B cell (primary cell): ENCODE measurements at regions not wholly inside any gene's neighbourhood (a gene's known extent, or its start where the extent isn't known, plus 50 kb on each side); places are given as distances from the start of the nearest gene placed in this dataset.

Experiments
- ATAC-seq: fragments of 200-7000 bp; cut with Tn5 transposase; one replicate; pipeline ENCODE4 v1.10.0; 2021; ENCODE audit warnings: low read depth, mild to moderate bottlenecking, moderate number of reproducible peaks, moderate library complexity
- CTCF ChIA-PET: fragments of 350-600 bp; sonication (Branson Sonifier 250); formaldehyde crosslinking; loops from one replicate; lab custom pipeline; 2021; ENCODE audit warnings: antibody characterized with exemption, inconsistent platforms; lab: Charles Lee
- POLR2A ChIA-PET: fragments of 350-600 bp; sonication (Branson Sonifier 250); formaldehyde crosslinking; loops from one replicate; lab custom pipeline; 2021; ENCODE audit warnings: antibody characterized with exemption; lab: Charles Lee
- DNase-seq: peaks from one replicate; pipeline ENCODE4 v3.0.0; 2013
- H2AFZ ChIP-seq: 2 replicates; pipeline ENCODE4 v1.6.1; 2012; ENCODE audit warnings: mild to moderate bottlenecking, low read depth, low read length; ENCODE audit not compliant: insufficient read depth, poor library complexity, severe bottlenecking
- H3K27ac ChIP-seq, 2 donors: 1 replicate in 1 of 2; 2 replicates in 1 of 2; pipeline ENCODE4 v1.5.1; 2012 to 2013; ENCODE audit warnings: low read length in 2 of 2, mild to moderate bottlenecking in 2 of 2, moderate library complexity in 1 of 2
- H3K27me3 ChIP-seq, 4 experiments: fragments of 200-600 bp in 1 of 4; sonication (generic) in 1 of 4; replicated peaks in 1 of 4; 1 replicate in 2 of 4; 2 replicates in 2 of 4; pipeline versions ENCODE4 v1.6.1 to v1.7.0; 2013 to 2016; ENCODE audit warnings: low read length in 3 of 4, mild to moderate bottlenecking in 2 of 4, mixed read lengths in 1 of 4, moderate library complexity in 1 of 4; ENCODE audit not compliant: insufficient read depth in 4 of 4, control insufficient read depth in 3 of 4; ENCODE audit errors: control extremely low read depth in 1 of 4
- H3K36me3 ChIP-seq, 2 experiments: replicated peaks in 1 of 2; 1 replicate in 1 of 2; 2 replicates in 1 of 2; pipeline versions ENCODE4 v1.6.1 to v1.7.1; 2013; ENCODE audit warnings: low read length in 1 of 2; ENCODE audit not compliant: insufficient read depth in 2 of 2, control insufficient read depth in 1 of 2; ENCODE audit errors: control extremely low read depth in 1 of 2, extremely low read depth in 1 of 2
- H3K4me1 ChIP-seq, 2 donors: fragments of 200-600 bp in 1 of 2; sonication (generic) in 1 of 2; 1 replicate in 1 of 2; 2 replicates in 1 of 2; pipeline versions ENCODE4 v1.5.1 to v1.6.1; 2013 to 2017; ENCODE audit warnings: low read length in 2 of 2; ENCODE audit not compliant: control insufficient read depth in 2 of 2, insufficient read depth in 2 of 2
- H3K4me2 ChIP-seq: replicated peaks from 2 replicates; pipeline ENCODE3; 2012; ENCODE audit warnings: mild to moderate bottlenecking, low read depth, low read length; ENCODE audit not compliant: poor library complexity, severe bottlenecking
- H3K4me3 ChIP-seq, 5 experiments: fragments of 200-600 bp in 1 of 5; sonication (generic) in 1 of 5; 1 replicate in 3 of 5; 2 replicates in 2 of 5; pipeline versions ENCODE4 v1.5.1 to v1.7.0; 2011 to 2016; ENCODE audit warnings: low read length in 4 of 5, mild to moderate bottlenecking in 4 of 5, low read depth in 2 of 5, control low read depth in 1 of 5, moderate library complexity in 1 of 5; ENCODE audit not compliant: insufficient read depth in 1 of 5; ENCODE audit errors: control extremely low read depth in 1 of 5, extremely low read depth in 1 of 5
- H3K79me2 ChIP-seq: fragments of 200-600 bp; sonication (generic); one replicate; pipeline ENCODE4 v1.6.0; 2016; ENCODE audit warnings: low read length; ENCODE audit not compliant: control insufficient read depth, insufficient read depth
- H3K9ac ChIP-seq: fragments of 200-600 bp; sonication (generic); 2 replicates; pipeline ENCODE4 v1.6.1; 2017; ENCODE audit warnings: mild to moderate bottlenecking, low read length, moderate library complexity
- H3K9me3 ChIP-seq, 3 donors: one replicate each; pipeline versions ENCODE4 v1.6.1 to v1.7.1; 2013; ENCODE audit warnings: low read length in 2 of 3; ENCODE audit not compliant: control insufficient read depth in 2 of 3, insufficient read depth in 1 of 3; ENCODE audit errors: control extremely low read depth in 1 of 3
- H4K20me1 ChIP-seq: 2 replicates; pipeline ENCODE4 v1.6.0; 2012; ENCODE audit warnings: mild to moderate bottlenecking, low read length; ENCODE audit not compliant: insufficient read depth, control insufficient read depth, poor library complexity, severe bottlenecking
- H3K27ac Mint-ChIP-seq: one replicate; pipeline ENCODE4 v1.8.0; 2021; ENCODE audit warnings: mixed read lengths
- H3K27me3 Mint-ChIP-seq: one replicate; pipeline ENCODE4 v1.8.0; 2021; ENCODE audit warnings: mixed read lengths
- H3K4me1 Mint-ChIP-seq: one replicate; pipeline ENCODE4 v1.8.0; 2021; ENCODE audit warnings: mixed read lengths
- H3K4me3 Mint-ChIP-seq: one replicate; pipeline ENCODE4 v1.8.0; 2021; ENCODE audit warnings: mixed read lengths
- H3K9me3 Mint-ChIP-seq: one replicate; pipeline ENCODE4 v1.8.0; 2022; ENCODE audit warnings: mixed read lengths; ENCODE audit not compliant: insufficient read depth
- CTCF ChIP-seq: fragments of 200-600 bp; IDR thresholded peaks from one replicate; pipeline ENCODE4 v1.8.0; 2022; ENCODE audit warnings: antibody characterized with exemption, mild to moderate bottlenecking
- EZH2 ChIP-seq: IDR thresholded peaks from 2 replicates; pipeline ENCODE4 v1.6.1; 2012; ENCODE audit warnings: borderline replicate concordance, low read depth, mild to moderate bottlenecking, moderate library complexity, low read length; ENCODE audit not compliant: insufficient read depth, poor library complexity, severe bottlenecking
- WGBS: methylation state at CpG from one replicate; pipeline ENCODE4 v1.1.5; 2013; ENCODE audit warnings: missing lambda C conversion rate; ENCODE audit not compliant: insufficient coverage; 5-methylcytosine and 5-hydroxymethylcytosine counted together
- intact Hi-C: fragments of 100-400 bp; cut with micrococcal nuclease; formaldehyde crosslinking; loops from one replicate; pipeline ENCODE4 v1.10.0; 2022

- H2AFZ ChIP-seq, result peak overlapping the region; percentile 73
- H3K36me3 ChIP-seq, result no peaks in the 10 kb centered on the region
- peak overlapping the region; percentile 61 to 81 (median 72) for H3K4me3 ChIP-seq
- Mint-ChIP-seq H3K4me3 (peak overlapping the region; percentile 91), H3K4me1 (peaks cover 9% of the 10 kb centered on the region), H3K27me3 (peaks cover 28% of the 10 kb centered on the region), H3K27ac (peak overlapping the region; percentile 60), H3K9me3 (no peaks in the 10 kb centered on the region)
- ChIA-PET POLR2A (interaction anchor here (0.9 kb wide), 1 partner anchor 247 kb away, joined by 3 read pairs; no protein-coding TSS in a partner anchor), CTCF (interaction anchor here (0.6 to 1.6 kb wide), 3 partner anchors 97 to 353 kb away, joined by 3 to 5 read pairs (median 3); no protein-coding TSS in a partner anchor)
- WGBS, result under 1% methylated on average over 72 of the region's 74 CpGs
- no peak for TF ChIP-seq EZH2
- TF ChIP-seq CTCF, result no peak
- H3K9ac ChIP-seq, result peak overlapping the region; percentile 70
- no peaks in the 10 kb centered on the region for H3K79me2 ChIP-seq
- H4K20me1 ChIP-seq, result no peaks in the 10 kb centered on the region
- ATAC-seq, result peak; percentile 87
- H3K27me3 ChIP-seq, result peaks cover 0 to 16% (median 4%) of the 10 kb centered on the region in 4 experiments
- H3K9me3 ChIP-seq, result no peaks in the 10 kb centered on the region
- H3K4me1 ChIP-seq, result peaks cover 5 to 8% of the 10 kb centered on the region in 2 donors
- H3K4me2 ChIP-seq, result peak overlapping the region; percentile 77
- DNase-seq, result peak; percentile 85
- peak overlapping the region in 1 of 2 donors; percentile 14 for H3K27ac ChIP-seq
- intact Hi-C loops, result loop anchor here (1.0 to 10.0 kb wide), 5 partner anchors 96 to 986 kb away; partner anchors contain the start of gene OTULIN
Observed at GRCh38 chr5:14011089-14012020, 66.9 kb upstream of the DNAH5 start.

GRCh38 chr5:14009575-14009974 is 65.1 kb upstream of the DNAH5 start:
- Histone ChIP-seq H3K79me2 (no peaks in the 10 kb centered on the region), H3K36me3 (no peaks in the 10 kb centered on the region), H2AFZ (no peak overlapping the region), H3K9ac (no peak overlapping the region), H3K4me2 (no peak overlapping the region), H3K4me1 (peaks cover 5 to 8% of the 10 kb centered on the region in 2 donors), H3K9me3 (no peaks in the 10 kb centered on the region), H3K27ac (no peak overlapping the region), H3K27me3 (peaks cover 0 to 10% (median 0%) of the 10 kb centered on the region in 4 experiments), H4K20me1 (no peaks in the 10 kb centered on the region), H3K4me3 (no peak overlapping the region)
- POLR2A ChIA-PET, result no interaction called here
- Mint-ChIP-seq H3K27ac (no peak overlapping the region), H3K27me3 (peaks cover 29% of the 10 kb centered on the region), H3K4me3 (no peak overlapping the region), H3K4me1 (peaks cover 9% of the 10 kb centered on the region), H3K9me3 (no peaks in the 10 kb centered on the region)
- TF ChIP-seq CTCF (no peak), EZH2 (no peak)
- no peak for DNase-seq
- intact Hi-C loops, result no loop called here
- no CpG with 5 or more reads among the region's 2 CpGs for WGBS
- CTCF ChIA-PET, result no interaction called here
- ATAC-seq, result no peak
